SK-N-SH (cell line): ENCODE measurements at regions not wholly inside any gene's neighbourhood (a gene's known extent, or its start where the extent isn't known, plus 50 kb on each side); places are given as distances from the start of the nearest gene placed in this dataset.

Experiments
- CTCF ChIA-PET: fragments of 300-600, 350-600 bp; formaldehyde crosslinking; extraction: SDS; loops from one replicate; lab custom pipeline; 2021; lab: Yijun Ruan, JAX
- POLR2A ChIA-PET: fragments of 350-600 bp; sonication (Branson Sonifier 250); formaldehyde crosslinking; extraction: SDS; loops from one replicate; lab custom pipeline; 2020; ENCODE audit warnings: antibody characterized with exemption, inconsistent platforms; lab: Yijun Ruan, JAX
- DNase-seq: peaks from one replicate; pipeline ENCODE4 v3.0.0; 2012
- H2AFZ ChIP-seq: fragments of 200-600 bp; sonication (generic); 2 replicates; pipeline ENCODE4 v1.8.1; 2016; ENCODE audit warnings: antibody characterized with exemption, mild to moderate bottlenecking, low read depth
- H3F3A ChIP-seq: fragments of 200-600 bp; sonication (generic); replicated peaks from 2 replicates; pipeline ENCODE3; 2016; ENCODE audit warnings: antibody characterized with exemption, mild to moderate bottlenecking; ENCODE audit not compliant: insufficient read depth
- H3K27ac ChIP-seq, 2 experiments: fragments of 200-500 bp in 1 of 2; fragments of 200-600 bp in 1 of 2; sonication (Bioruptor generic) in 1 of 2; sonication (generic), shearing (Covaris generic) in 1 of 2; 2 replicates each; pipeline versions ENCODE4 v1.5.1 to v1.6.1; 2014 to 2016; ENCODE audit warnings: low read depth in 2 of 2, inconsistent platforms in 1 of 2, low read length in 1 of 2, mild to moderate bottlenecking in 1 of 2, mixed read lengths in 1 of 2
- H3K27me3 ChIP-seq: fragments of 200-600 bp; sonication (generic), shearing (Covaris generic); 2 replicates; pipeline ENCODE4 v1.6.1; 2016; ENCODE audit warnings: mixed run types; ENCODE audit not compliant: insufficient read depth
- H3K36me3 ChIP-seq, 2 experiments: fragments of 200-500 bp in 1 of 2; fragments of 200-600 bp in 1 of 2; sonication (Bioruptor generic) in 1 of 2; sonication (generic) in 1 of 2; replicated peaks in 1 of 2; 2 replicates each; pipeline versions ENCODE3 to v1.5.1; 2014 to 2016; ENCODE audit warnings: low read length in 1 of 2, mild to moderate bottlenecking in 1 of 2; ENCODE audit not compliant: insufficient read depth in 2 of 2, control insufficient read depth in 1 of 2
- H3K4me1 ChIP-seq, 2 experiments: fragments of 200-500 bp in 1 of 2; fragments of 200-600 bp in 1 of 2; sonication (Bioruptor generic) in 1 of 2; sonication (generic), shearing (Covaris generic) in 1 of 2; 2 replicates each; pipeline versions ENCODE4 v1.5.1 to v1.6.1; 2014 to 2016; ENCODE audit warnings: low read depth in 1 of 2, low read length in 1 of 2, mixed run types in 1 of 2; ENCODE audit not compliant: insufficient read depth in 2 of 2, control insufficient read depth in 1 of 2
- H3K4me2 ChIP-seq: fragments of 200-600 bp; sonication (generic), shearing (Covaris generic); 2 replicates; pipeline ENCODE4 v1.6.1; 2017; ENCODE audit warnings: mixed run types
- H3K4me3 ChIP-seq, 2 experiments: fragments of 200-500 bp in 1 of 2; fragments of 200-600 bp in 1 of 2; sonication (Bioruptor generic) in 1 of 2; sonication (generic), shearing (Covaris generic) in 1 of 2; 2 replicates each; pipeline versions ENCODE4 v1.5.1 to v1.8.1; 2014 to 2016; ENCODE audit warnings: low read depth in 2 of 2, inconsistent platforms in 1 of 2, low read length in 1 of 2, mild to moderate bottlenecking in 1 of 2, mixed read lengths in 1 of 2, moderate library complexity in 1 of 2
- H3K79me2 ChIP-seq: fragments of 200-600 bp; sonication (generic); 2 replicates; pipeline ENCODE4 v1.8.1; 2017; ENCODE audit warnings: mild to moderate bottlenecking; ENCODE audit not compliant: insufficient read depth
- H3K9ac ChIP-seq: fragments of 200-600 bp; sonication (generic); 2 replicates; pipeline ENCODE4 v1.6.1; 2017; ENCODE audit warnings: mixed run types
- H3K9me2 ChIP-seq: fragments of 200-600 bp; sonication (generic); 2 replicates; pipeline ENCODE4 v1.6.1; 2017; ENCODE audit warnings: mixed run types
- H3K9me3 ChIP-seq: fragments of 200-600 bp; sonication (generic); 2 replicates; pipeline ENCODE4 v1.6.1; 2017; ENCODE audit warnings: mixed run types, mild to moderate bottlenecking, moderate library complexity
- H4K20me1 ChIP-seq: fragments of 200-600 bp; sonication (generic); 2 replicates; pipeline ENCODE4 v1.6.1; 2017; ENCODE audit warnings: mild to moderate bottlenecking, mixed run types; ENCODE audit not compliant: insufficient read depth
- CTCF ChIP-seq: fragments of 200-600 bp; sonication (generic); IDR thresholded peaks from 2 replicates; pipeline ENCODE4 v1.6.1; 2017; ENCODE audit warnings: antibody characterized with exemption, mild to moderate bottlenecking, moderate library complexity
- ELF1 ChIP-seq: IDR thresholded peaks from 2 replicates; pipeline ENCODE4 v1.4.0; 2012
- EZH2phosphoT487 ChIP-seq: fragments of 200-600 bp; sonication (generic); IDR thresholded peaks from 2 replicates; pipeline ENCODE4 v1.6.1; 2017; ENCODE audit warnings: low read depth, mixed run types, mild to moderate bottlenecking, antibody characterized with exemption, moderate library complexity, borderline replicate concordance
- FOSL2 ChIP-seq: IDR thresholded peaks from 2 replicates; pipeline ENCODE4 v1.4.0; 2012; ENCODE audit warnings: low read depth, mild to moderate bottlenecking, moderate library complexity, borderline replicate concordance
- FOXJ3 ChIP-seq: sonication (generic); formaldehyde crosslinking; IDR thresholded peaks from 2 replicates; pipeline ENCODE4 v1.5.1; 2020; ENCODE audit warnings: mild to moderate bottlenecking, missing genetic modification reagents
- FOXM1 ChIP-seq: IDR thresholded peaks from 2 replicates; pipeline ENCODE4 v1.4.0; 2012; ENCODE audit warnings: low read depth, mild to moderate bottlenecking
- MAX ChIP-seq: IDR thresholded peaks from 2 replicates; pipeline ENCODE4 v1.4.0; 2012; ENCODE audit warnings: low read depth
- MXI1 ChIP-seq: IDR thresholded peaks from 2 replicates; pipeline ENCODE4 v1.6.1; 2012; ENCODE audit warnings: mild to moderate bottlenecking, low read depth, low read length, improper control_type of control experiment
- NFIC ChIP-seq: IDR thresholded peaks from 2 replicates; pipeline ENCODE4 v1.4.0; 2012; ENCODE audit warnings: borderline replicate concordance
- REST ChIP-seq: IDR thresholded peaks from 2 replicates; pipeline ENCODE4 v1.6.1; 2012; ENCODE audit warnings: mild to moderate bottlenecking, low read depth, low read length, moderate library complexity
- RXRA ChIP-seq: IDR thresholded peaks from 2 replicates; pipeline ENCODE4 v1.4.0; 2012; ENCODE audit warnings: low read depth, mild to moderate bottlenecking, borderline replicate concordance
- SIN3A ChIP-seq: IDR thresholded peaks from 2 replicates; pipeline ENCODE4 v1.6.1; 2012; ENCODE audit warnings: low read depth, mild to moderate bottlenecking, low read length, moderate library complexity, borderline replicate concordance
- SMC3 ChIP-seq: IDR thresholded peaks from 2 replicates; pipeline ENCODE4 v1.6.1; 2012; ENCODE audit warnings: low read depth, low read length, improper control_type of control experiment
- TAF1 ChIP-seq: IDR thresholded peaks from 2 replicates; pipeline ENCODE4 v1.6.1; 2012; ENCODE audit warnings: low read depth, mild to moderate bottlenecking, low read length, moderate library complexity, borderline replicate concordance
- TCF12 ChIP-seq: IDR thresholded peaks from 2 replicates; pipeline ENCODE4 v1.4.0; 2012
- USF1 ChIP-seq: IDR thresholded peaks from 2 replicates; pipeline ENCODE4 v1.4.0; 2012; ENCODE audit warnings: low read depth, borderline replicate concordance
- WGBS: methylation state at CpG from one replicate; pipeline ENCODE4 v1.1.6; 2017; ENCODE audit warnings: low lambda C conversion rate; 5-methylcytosine and 5-hydroxymethylcytosine counted together
- TF ChIP-seq, protein P1 (sequence below): fragments of 150-350 bp; IDR thresholded peaks from 2 replicates; pipeline ENCODE4 v1.6.1; 2017; ENCODE audit warnings: antibody characterized with exemption, low read length, low read depth, borderline replicate concordance
- TF ChIP-seq, protein P2 (sequence below): fragments of 150-350 bp; IDR thresholded peaks from 2 replicates; pipeline ENCODE4 v1.6.1; 2016; ENCODE audit warnings: mild to moderate bottlenecking, low read depth, low read length

GRCh38 chr9:78805771-78806170 is 508.8 kb downstream of the PSAT1 start:
- Histone ChIP-seq H3K4me3 (no peak overlapping the region), H3K4me1 (no peaks in the 10 kb centered on the region), H3F3A (no peaks in the 10 kb centered on the region), H3K4me2 (no peak overlapping the region), H3K9me2 (no peaks in the 10 kb centered on the region), H4K20me1 (no peaks in the 10 kb centered on the region), H2AFZ (no peak overlapping the region), H3K9me3 (no peaks in the 10 kb centered on the region), H3K27ac (no peak overlapping the region), H3K27me3 (no peaks in the 10 kb centered on the region), H3K36me3 (no peaks in the 10 kb centered on the region), H3K9ac (no peak overlapping the region), H3K79me2 (no peaks in the 10 kb centered on the region)
- POLR2A ChIA-PET, result no interaction called here
- CTCF ChIA-PET, result interaction anchor here (1.5 kb wide), 1 partner anchor 17 kb away, joined by 4 read pairs; no protein-coding TSS in a partner anchor
- WGBS, result 97% methylated on average over 2 of the region's 2 CpGs
- TF ChIP-seq MAX, result no peak
- TF ChIP-seq FOSL2, result no peak
- TF ChIP-seq TAF1, result no peak
- DNase-seq, result no peak

GRCh38 chr9:78806492-78807160 is 509.7 kb downstream of the PSAT1 start:
- WGBS, result 94% methylated on average over 4 of the region's 4 CpGs
- no peaks in the 10 kb centered on the region for H3K79me2 ChIP-seq
- H3K27me3 ChIP-seq, result no peaks in the 10 kb centered on the region
- H3K27ac ChIP-seq, result no peak overlapping the region
- H2AFZ ChIP-seq, result no peak overlapping the region
- no peaks in the 10 kb centered on the region for H4K20me1 ChIP-seq
- POLR2A ChIA-PET, result no interaction called here
- H3K36me3 ChIP-seq, result no peaks in the 10 kb centered on the region
- no peak for DNase-seq
- no peaks in the 10 kb centered on the region for H3K9me3 ChIP-seq
- CTCF ChIA-PET, result interaction anchor here (1.5 kb wide), 1 partner anchor 16 kb away, joined by 4 read pairs; no protein-coding TSS in a partner anchor
- H3K4me3 ChIP-seq, result no peak overlapping the region
- no peaks in the 10 kb centered on the region for H3K9me2 ChIP-seq
- H3K4me1 ChIP-seq, result no peaks in the 10 kb centered on the region
- H3F3A ChIP-seq, result no peaks in the 10 kb centered on the region
- no peak overlapping the region for H3K9ac ChIP-seq
- no peak overlapping the region for H3K4me2 ChIP-seq
- TF ChIP-seq FOXJ3 (CRISPR knock-in tag) (no peak), USF1 (no peak), EZH2phosphoT487 (no peak), NFIC (no peak), SMC3 (no peak), TCF12 (no peak), REST (no peak), MAX (no peak), RXRA (no peak), MXI1 (no peak), CTCF (no peak), SIN3A (no peak), ELF1 (no peak), FOXM1 (no peak)
- TF ChIP-seq, protein P1, sequence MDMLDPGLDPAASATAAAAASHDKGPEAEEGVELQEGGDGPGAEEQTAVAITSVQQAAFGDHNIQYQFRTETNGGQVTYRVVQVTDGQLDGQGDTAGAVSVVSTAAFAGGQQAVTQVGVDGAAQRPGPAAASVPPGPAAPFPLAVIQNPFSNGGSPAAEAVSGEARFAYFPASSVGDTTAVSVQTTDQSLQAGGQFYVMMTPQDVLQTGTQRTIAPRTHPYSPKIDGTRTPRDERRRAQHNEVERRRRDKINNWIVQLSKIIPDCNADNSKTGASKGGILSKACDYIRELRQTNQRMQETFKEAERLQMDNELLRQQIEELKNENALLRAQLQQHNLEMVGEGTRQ, result no peak
- TF ChIP-seq, protein P2, sequence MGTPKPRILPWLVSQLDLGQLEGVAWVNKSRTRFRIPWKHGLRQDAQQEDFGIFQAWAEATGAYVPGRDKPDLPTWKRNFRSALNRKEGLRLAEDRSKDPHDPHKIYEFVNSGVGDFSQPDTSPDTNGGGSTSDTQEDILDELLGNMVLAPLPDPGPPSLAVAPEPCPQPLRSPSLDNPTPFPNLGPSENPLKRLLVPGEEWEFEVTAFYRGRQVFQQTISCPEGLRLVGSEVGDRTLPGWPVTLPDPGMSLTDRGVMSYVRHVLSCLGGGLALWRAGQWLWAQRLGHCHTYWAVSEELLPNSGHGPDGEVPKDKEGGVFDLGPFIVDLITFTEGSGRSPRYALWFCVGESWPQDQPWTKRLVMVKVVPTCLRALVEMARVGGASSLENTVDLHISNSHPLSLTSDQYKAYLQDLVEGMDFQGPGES, result no peak
